AG04449 (cell line): ENCODE measurements at regions not wholly inside any gene's neighbourhood (a gene's known extent, or its start where the extent isn't known, plus 50 kb on each side); places are given as distances from the start of the nearest gene placed in this dataset.
"Not testable (repeated sequence)": the region's sequence is repeated elsewhere in the genome, so short reads cannot be mapped to it uniquely, and the experiment has no call there.

ENCODE experiments used
- CTCF ChIA-PET: fragments of 350-600 bp; formaldehyde crosslinking; extraction: SDS; loops from one replicate; lab custom pipeline; 2021; ENCODE audit warnings: antibody characterized with exemption; lab: Yijun Ruan, JAX
- POLR2A ChIA-PET: fragments of 400-600, 350-600 bp; formaldehyde crosslinking; extraction: SDS; loops from one replicate; lab custom pipeline; 2020; ENCODE audit warnings: antibody characterized with exemption, inconsistent platforms; lab: Yijun Ruan, JAX
- DNase-seq: peaks from one replicate; pipeline ENCODE4 v3.0.0-alpha.2; 2010; ENCODE audit warnings: low read depth, low spot score
- H3K4me3 ChIP-seq: 2 replicates; pipeline ENCODE4 v1.5.1; 2011; ENCODE audit warnings: low read depth, mild to moderate bottlenecking, control low read depth, low read length
- CTCF ChIP-seq: IDR thresholded peaks from one replicate; pipeline ENCODE4 v1.5.1; 2011; ENCODE audit warnings: mild to moderate bottlenecking, moderate library complexity, low read length, control low read depth, inconsistent platforms; ENCODE audit not compliant: insufficient read depth; ENCODE audit errors: missing control alignments

- no peak for TF ChIP-seq CTCF
- DNase-seq, result no peak
- no peak overlapping the region for H3K4me3 ChIP-seq
- POLR2A ChIA-PET, result no interaction called here
- CTCF ChIA-PET, result no interaction called here
Observed at GRCh38 chr18:25494888-25495287, 142.9 kb upstream of the ZNF521 start.

GRCh38 chr18:25493401-25493800 is 141.4 kb upstream of the ZNF521 start:
- POLR2A ChIA-PET, result no interaction called here
- H3K4me3 ChIP-seq, result no peak overlapping the region
- DNase-seq, result no peak
- CTCF ChIA-PET, result no interaction called here
- no peak for TF ChIP-seq CTCF

- CTCF ChIA-PET, result no interaction called here
- H3K4me3 ChIP-seq, result no peak overlapping the region
Observed at GRCh38 chr18:25490316-25490715, 138.3 kb upstream of the ZNF521 start.

GRCh38 chr18:25473008-25473407 is 121.0 kb upstream of the ZNF521 start:
- TF ChIP-seq CTCF, result no peak
- ChIA-PET POLR2A (no interaction called here), CTCF (no interaction called here)

More at GRCh38 chr18:25490316-25490715, 138.3 kb upstream of the ZNF521 start:
- DNase-seq, result no peak
- POLR2A ChIA-PET, result no interaction called here
- TF ChIP-seq CTCF, result no peak

GRCh38 chr18:25470756-25471524 is 119.0 kb upstream of the ZNF521 start:
- CTCF ChIA-PET, DNase-seq, POLR2A ChIA-PET, H3K4me3 ChIP-seq: not testable (repeated sequence)

More at GRCh38 chr18:25473008-25473407, 121.0 kb upstream of the ZNF521 start:
- H3K4me3 ChIP-seq, result no peak overlapping the region
- no peak for DNase-seq

GRCh38 chr18:25470062-25470461 is 118.1 kb upstream of the ZNF521 start:
- TF ChIP-seq CTCF, result no peak
- ChIA-PET POLR2A (no interaction called here), CTCF (interaction anchor here (0.9 kb wide), 1 partner anchor 14 kb away, joined by 3 read pairs; no protein-coding TSS in a partner anchor)
- no peak for DNase-seq
- H3K4me3 ChIP-seq, result no peak overlapping the region
